ENCODE measurements at regions not wholly inside any gene's neighbourhood (a gene's known extent, or its start where the extent isn't known, plus 50 kb on each side); places are given as distances from the start of the nearest gene placed in this dataset.

GRCh38 chr12:46977871-46978375 is 101.5 kb upstream of the PCED1B start (continued):
- TF ChIP-seq SRSF9 (IDR thresholded peaks at IDR 0.05; ENCODE audit: borderline replicate concordance, insufficient read depth, low read depth, low read length, poor library complexity, severe bottlenecking) = no peak

DNA sequence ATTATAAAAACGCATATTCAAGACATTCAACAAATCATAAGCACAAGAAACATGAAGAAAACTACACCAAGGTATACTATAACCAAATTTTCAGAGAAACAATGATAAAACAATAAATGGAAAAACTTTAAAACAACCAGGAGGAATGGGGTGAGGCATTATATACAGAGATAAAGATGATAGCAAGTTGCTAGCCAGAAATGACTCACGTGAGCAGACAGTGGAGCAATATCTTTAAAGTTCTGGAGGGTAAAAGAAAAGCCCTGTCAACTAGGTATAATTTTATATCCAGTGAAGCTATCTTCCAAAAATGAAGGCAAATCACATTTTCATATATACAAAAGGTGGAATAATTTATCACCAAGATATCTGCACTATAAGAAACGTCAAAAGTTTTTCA is 97.8 kb upstream of the PCED1B start:
- no peaks in the 10 kb centered on the region for H3K36me3 ChIP-seq (replicated peaks in 1 of 2; ENCODE audit: control insufficient read depth in 1 of 2, insufficient read depth in 2 of 2, low read length in 2 of 2)
- H4K20me1 ChIP-seq (ENCODE audit: insufficient read depth, low read length) = no peaks in the 10 kb centered on the region
- ChIA-PET CTCF (ENCODE audit: low intra/inter-chr PET ratio, low total read pairs) (no interaction called here), POLR2A (no interaction called here)
- no TSS peak for BruUV-seq (replicated peaks)
- no peak for DNase-seq (ENCODE audit: low spot score)
- H3K4me3 ChIP-seq (replicated peaks in 1 of 3; ENCODE audit: insufficient read depth in 1 of 3, low read depth in 2 of 3, low read length in 3 of 3) = no peak overlapping the region
- WGBS (ENCODE audit: low lambda C conversion rate) = 3% methylated on average over 3 of the region's 3 CpGs
- no peak for ATAC-seq
- TF ChIP-seq TCF12 (IDR thresholded peaks at IDR 0.05) = no peak
- no peak for TF ChIP-seq TCF12 (CRISPR knock-in tag; IDR thresholded peaks at IDR 0.05)
- TF ChIP-seq SOX5 (CRISPR knock-in tag; IDR thresholded peaks at IDR 0.05; ENCODE audit: borderline replicate concordance) = no peak
- TF ChIP-seq, protein P1, sequence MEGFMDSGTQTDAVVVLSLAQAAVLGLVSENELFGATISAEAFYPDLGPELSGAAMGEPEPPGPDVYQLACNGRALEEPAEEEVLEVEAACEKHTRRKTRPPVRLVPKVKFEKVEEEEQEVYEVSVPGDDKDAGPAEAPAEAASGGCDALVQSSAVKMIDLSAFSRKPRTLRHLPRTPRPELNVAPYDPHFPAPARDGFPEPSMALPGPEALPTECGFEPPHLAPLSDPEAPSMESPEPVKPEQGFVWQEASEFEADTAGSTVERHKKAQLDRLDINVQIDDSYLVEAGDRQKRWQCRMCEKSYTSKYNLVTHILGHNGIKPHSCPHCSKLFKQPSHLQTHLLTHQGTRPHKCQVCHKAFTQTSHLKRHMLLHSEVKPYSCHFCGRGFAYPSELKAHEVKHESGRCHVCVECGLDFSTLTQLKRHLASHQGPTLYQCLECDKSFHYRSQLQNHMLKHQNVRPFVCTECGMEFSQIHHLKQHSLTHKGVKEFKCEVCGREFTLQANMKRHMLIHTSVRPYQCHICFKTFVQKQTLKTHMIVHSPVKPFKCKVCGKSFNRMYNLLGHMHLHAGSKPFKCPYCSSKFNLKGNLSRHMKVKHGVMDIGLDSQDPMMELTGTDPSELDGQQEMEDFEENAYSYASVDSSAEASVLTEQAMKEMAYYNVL (CRISPR knock-in tag; IDR thresholded peaks at IDR 0.05; ENCODE audit: borderline replicate concordance) = no peak
- H3K4me1 ChIP-seq (ENCODE audit: insufficient read depth, low read length) = peaks cover 10% of the 10 kb centered on the region; the same call in 1 of the 2 replicates
- intact Hi-C loops (cut with micrococcal nuclease; ENCODE audit: unreplicated experiment) (no loop called here), in situ Hi-C loops (cut with HindIII; ENCODE audit: extremely low pct_ligation_motif_present, low pct_unique_long_range_greater_than_20kb) (no loop called here)
- no peak overlapping the region for H3K27ac ChIP-seq (ENCODE audit: extremely low read length, insufficient read depth, low read length)
- H2AFZ ChIP-seq (ENCODE audit: low read length) = no peak overlapping the region
- H3K79me2 ChIP-seq (ENCODE audit: insufficient read depth, low read length) = no peaks in the 10 kb centered on the region
- no peak for FAIRE-seq
- 0 out of 5 replicates have a peak, but pooled peaks cover 0 to 5% of the 10 kb centered on the region in 2 experiments for H3K27me3 ChIP-seq (ENCODE audit: control insufficient read depth in 1 of 2, insufficient read depth in 2 of 2, low read length in 2 of 2)
- H3K9me3 ChIP-seq (ENCODE audit: low read length) = no peaks in the 10 kb centered on the region
- no peak overlapping the region for H3K9ac ChIP-seq (ENCODE audit: insufficient read depth, low read depth, low read length)
- H3K4me2 ChIP-seq (ENCODE audit: low read depth, low read length) = no peak overlapping the region

Measured in HepG2 (cell line).